Mesendoderm (in vitro differentiated cells): ENCODE measurements at regions not wholly inside any gene's neighbourhood (a gene's known extent, or its start where the extent isn't known, plus 50 kb on each side); places are given as distances from the start of the nearest gene placed in this dataset.
A peak's percentile ranks its signal among the peaks of the same experiment; 100 is the strongest.
"Not testable (repeated sequence)": the region's sequence is repeated elsewhere in the genome, so short reads cannot be mapped to it uniquely, and the experiment has no call there.

ENCODE experiments used
- DNase-seq: peaks from one replicate; pipeline ENCODE4 v3.0.0; 2013
- H2AK5ac ChIP-seq: 2 replicates; pipeline ENCODE4 v1.6.1; 2013; ENCODE audit warnings: low read length, inconsistent platforms
- H2BK120ac ChIP-seq: 2 replicates; pipeline ENCODE4 v1.6.1; 2013; ENCODE audit warnings: low read depth, mild to moderate bottlenecking, low read length, moderate library complexity, mixed read lengths
- H2BK15ac ChIP-seq: replicated peaks from 2 replicates; pipeline ENCODE4 v1.6.1; 2013; ENCODE audit warnings: low read depth, mild to moderate bottlenecking, moderate library complexity
- H2BK5ac ChIP-seq: 2 replicates; pipeline ENCODE4 v1.6.1; 2013; ENCODE audit warnings: low read length, inconsistent platforms
- H3K18ac ChIP-seq: 2 replicates; pipeline ENCODE4 v1.6.1; 2013; ENCODE audit warnings: mild to moderate bottlenecking, low read length, mixed read lengths
- H3K23ac ChIP-seq: one replicate; pipeline ENCODE4 v1.6.1; 2013; ENCODE audit warnings: low read length
- H3K27ac ChIP-seq: 2 replicates; pipeline ENCODE4 v1.5.1; 2013; ENCODE audit warnings: low read depth, mild to moderate bottlenecking, inconsistent platforms, low read length, moderate library complexity
- H3K27me3 ChIP-seq: 2 replicates; pipeline ENCODE4 v1.6.1; 2013; ENCODE audit warnings: low read length, control low read depth, mild to moderate bottlenecking, inconsistent platforms; ENCODE audit not compliant: insufficient read depth, poor library complexity
- H3K36me3 ChIP-seq: 2 replicates; pipeline ENCODE4 v1.6.1; 2013; ENCODE audit warnings: low read length, inconsistent platforms; ENCODE audit not compliant: control insufficient read depth, insufficient read depth
- H3K4ac ChIP-seq: one replicate; pipeline ENCODE4 v1.6.1; 2013; ENCODE audit warnings: low read depth, mild to moderate bottlenecking, low read length, moderate library complexity
- H3K4me1 ChIP-seq: 2 replicates; pipeline ENCODE4 v1.6.1; 2013; ENCODE audit warnings: low read depth, low read length, inconsistent platforms; ENCODE audit not compliant: control insufficient read depth
- H3K4me2 ChIP-seq: 2 replicates; pipeline ENCODE4 v1.6.1; 2013; ENCODE audit warnings: low read length
- H3K4me3 ChIP-seq: 2 replicates; pipeline ENCODE4 v1.5.1; 2013; ENCODE audit warnings: mild to moderate bottlenecking, low read length
- H3K56ac ChIP-seq: one replicate; pipeline ENCODE4 v1.6.1; 2013; ENCODE audit warnings: low read length
- H3K79me1 ChIP-seq: 2 replicates; pipeline ENCODE4 v1.6.1; 2013; ENCODE audit warnings: low read length, inconsistent platforms
- H3K79me2 ChIP-seq: 2 replicates; pipeline ENCODE4 v1.6.1; 2013; ENCODE audit warnings: mild to moderate bottlenecking, low read length; ENCODE audit not compliant: control insufficient read depth, insufficient read depth
- H3K9ac ChIP-seq: 2 replicates; pipeline ENCODE4 v1.6.1; 2013; ENCODE audit warnings: low read length, inconsistent platforms
- H4K5ac ChIP-seq: one replicate; pipeline ENCODE4 v1.6.1; 2013; ENCODE audit warnings: low read length
- H4K8ac ChIP-seq: one replicate; pipeline ENCODE4 v1.6.1; 2013; ENCODE audit warnings: low read depth, mild to moderate bottlenecking, control low read depth, low read length, moderate library complexity
- WGBS: extraction: QIAGEN DNeasy Blood & Tissue Kit; methylation state at CpG from one replicate; pipeline ENCODE4 v1.1.7; 2013; ENCODE audit warnings: low lambda C conversion rate, missing lambda C conversion rate; ENCODE audit not compliant: insufficient coverage; ENCODE audit errors: extremely low coverage; 5-methylcytosine and 5-hydroxymethylcytosine counted together

DNA sequence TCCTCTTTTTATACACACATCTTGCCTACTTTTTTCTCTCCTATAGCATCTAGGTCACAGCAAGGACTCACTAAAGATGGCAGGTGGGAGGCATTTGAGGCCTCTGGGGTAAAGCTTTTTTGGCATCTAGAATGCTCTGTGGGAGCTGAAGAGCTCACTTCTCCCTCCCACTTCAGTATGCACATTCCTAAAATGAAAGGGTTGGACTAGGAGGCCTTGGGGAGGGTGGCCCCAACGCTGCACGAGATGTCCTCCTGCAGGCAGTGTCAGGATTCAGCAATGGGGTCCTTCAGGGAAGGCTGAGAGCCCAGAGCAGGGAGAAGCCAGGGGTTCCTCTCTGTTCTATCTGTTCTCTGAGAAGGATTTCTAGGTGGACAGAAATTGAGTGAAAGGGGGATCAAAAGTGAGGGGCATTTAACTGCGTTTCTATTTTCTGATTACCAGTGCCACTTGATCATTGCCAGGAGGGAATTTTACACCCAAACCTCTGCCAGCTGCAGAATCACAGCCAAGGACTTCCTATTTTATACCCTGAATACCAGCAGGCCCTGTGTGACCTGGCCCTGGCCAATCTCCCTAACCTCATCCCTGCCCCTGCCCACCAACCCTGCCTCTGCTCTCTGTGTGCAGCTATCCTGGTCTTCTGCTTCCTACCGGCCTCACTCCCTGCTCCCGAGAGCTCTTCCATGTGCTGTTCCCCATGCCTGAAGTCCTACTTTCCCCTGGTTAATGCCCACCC lies 186.2 kb downstream of the CYP26B1 start:
- Histone ChIP-seq H4K5ac (no peak overlapping the region), H3K79me1 (no peaks in the 10 kb centered on the region), H3K9ac (no peak overlapping the region), H3K27ac (no peak overlapping the region), H3K36me3 (no peaks in the 10 kb centered on the region), H4K8ac (no peak overlapping the region), H3K79me2 (no peaks in the 10 kb centered on the region), H2AK5ac (no peak overlapping the region), H3K4me1 (no peaks in the 10 kb centered on the region), H3K18ac (no peak overlapping the region), H3K4me3 (no peak overlapping the region), H3K56ac (no peak overlapping the region), H2BK15ac (no peak overlapping the region), H2BK5ac (no peak overlapping the region), H3K4ac (no peak overlapping the region), H3K23ac (no peak overlapping the region), H3K4me2 (no peak overlapping the region), H2BK120ac (no peak overlapping the region), H3K27me3 (no peaks in the 10 kb centered on the region)
- no CpG with 5 or more reads among the region's 5 CpGs for WGBS
- DNase-seq, result peak; percentile 14

DNA sequence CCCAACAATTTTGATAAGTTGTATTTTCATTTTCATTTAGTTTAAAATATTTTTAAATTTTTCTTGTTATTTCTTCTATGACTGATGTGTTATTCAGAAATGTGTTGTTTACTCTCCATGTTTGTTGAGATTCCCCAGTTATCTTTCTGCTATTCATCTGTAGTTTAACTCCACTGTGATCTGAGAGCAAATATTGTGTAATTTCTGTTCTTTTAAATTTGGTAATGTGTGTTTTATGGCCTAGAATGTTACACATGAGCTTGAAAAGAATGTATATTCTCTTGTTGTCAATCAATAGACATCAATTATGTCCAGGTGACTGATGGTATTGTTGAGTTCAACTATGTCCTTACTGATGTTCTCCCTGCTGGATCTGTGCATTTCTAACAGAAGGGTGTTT lies 188.2 kb downstream of the CYP26B1 start:
- no peaks in the 10 kb centered on the region for H3K36me3 ChIP-seq
- H3K18ac ChIP-seq, result no peak overlapping the region
- no peak overlapping the region for H3K4me2 ChIP-seq
- DNase-seq, result no peak
- no peak overlapping the region for H2BK15ac ChIP-seq
- no peak overlapping the region for H3K27ac ChIP-seq
- H3K79me2 ChIP-seq, result no peaks in the 10 kb centered on the region
- H2AK5ac ChIP-seq, result no peak overlapping the region
- H4K5ac ChIP-seq, result no peak overlapping the region
- no peak overlapping the region for H3K4me3 ChIP-seq
- H3K23ac ChIP-seq, result no peak overlapping the region
- H3K27me3 ChIP-seq, result no peaks in the 10 kb centered on the region
- no peak overlapping the region for H2BK120ac ChIP-seq
- H3K4ac ChIP-seq, result no peak overlapping the region
- H3K56ac ChIP-seq, result no peak overlapping the region
- H3K9ac ChIP-seq, result no peak overlapping the region
- no peak overlapping the region for H4K8ac ChIP-seq
- H3K4me1 ChIP-seq, result no peaks in the 10 kb centered on the region
- no peaks in the 10 kb centered on the region for H3K79me1 ChIP-seq
- H2BK5ac ChIP-seq, result no peak overlapping the region

DNA sequence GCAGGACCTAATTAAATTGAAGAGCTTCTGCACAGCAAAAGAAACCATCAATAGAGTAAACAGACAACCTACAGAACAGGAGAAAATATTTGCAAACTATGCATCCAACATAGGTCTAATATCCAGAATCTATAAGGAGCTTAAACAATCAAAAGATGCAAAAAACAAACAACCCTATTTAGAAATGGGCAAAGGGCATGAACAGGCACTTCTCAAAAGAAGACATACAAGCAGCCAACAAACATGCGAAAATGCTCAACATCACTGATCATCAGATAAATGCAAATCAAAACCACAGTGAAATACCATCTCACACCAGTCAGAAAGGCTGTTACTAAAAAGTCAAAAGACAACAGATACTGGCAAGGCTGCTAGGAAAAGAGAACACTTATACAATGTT lies 189.2 kb downstream of the CYP26B1 start:
- WGBS, result no CpG with 5 or more reads among the region's 1 CpG
- H2BK120ac ChIP-seq, H3K27me3 ChIP-seq, H3K36me3 ChIP-seq, H3K4me1 ChIP-seq, H3K79me2 ChIP-seq, H2BK15ac ChIP-seq, H2AK5ac ChIP-seq, H3K4me3 ChIP-seq, H3K4me2 ChIP-seq, H4K8ac ChIP-seq, H3K27ac ChIP-seq, H2BK5ac ChIP-seq, H3K18ac ChIP-seq, DNase-seq, H3K9ac ChIP-seq, H3K56ac ChIP-seq, H3K4ac ChIP-seq, H4K5ac ChIP-seq, H3K23ac ChIP-seq, H3K79me1 ChIP-seq: not testable (repeated sequence)

- H3K79me1 ChIP-seq, result no peaks in the 10 kb centered on the region
- H3K18ac ChIP-seq, result no peak overlapping the region
- WGBS, result no CpG with 5 or more reads among the region's 6 CpGs
- H4K8ac ChIP-seq, result no peak overlapping the region
- H3K36me3 ChIP-seq, result no peaks in the 10 kb centered on the region
- no peak overlapping the region for H3K4me3 ChIP-seq
- H3K4me1 ChIP-seq, result peaks cover 7% of the 10 kb centered on the region
- no peak overlapping the region for H3K4me2 ChIP-seq
- no peak overlapping the region for H3K9ac ChIP-seq
- H3K23ac ChIP-seq, result no peak overlapping the region
- H3K27me3 ChIP-seq, result no peaks in the 10 kb centered on the region
- H4K5ac ChIP-seq, result no peak overlapping the region
- no peak overlapping the region for H2BK120ac ChIP-seq
- H3K27ac ChIP-seq, result no peak overlapping the region
- H2BK5ac ChIP-seq, result no peak overlapping the region
- H3K56ac ChIP-seq, result no peak overlapping the region
- no peak overlapping the region for H3K4ac ChIP-seq
- peak; percentile 79 for DNase-seq
- H3K79me2 ChIP-seq, result no peaks in the 10 kb centered on the region
- H2AK5ac ChIP-seq, result no peak overlapping the region
- H2BK15ac ChIP-seq, result no peak overlapping the region
Measured at GRCh38 chr2:71952572-71953188, 195.0 kb downstream of the CYP26B1 start.

GRCh38 chr2:71951718-71952404 lies 195.8 kb downstream of the CYP26B1 start:
- no CpG with 5 or more reads among the region's 3 CpGs for whole genome bisulfite sequencing
- no peak overlapping the region for H2BK120ac ChIP-seq
- H4K8ac ChIP-seq, result no peak overlapping the region
- H3K4ac ChIP-seq, result no peak overlapping the region
- H3K9ac ChIP-seq, result no peak overlapping the region
- H3K79me1 ChIP-seq, result no peaks in the 10 kb centered on the region
- no peak overlapping the region for H3K18ac ChIP-seq
- H3K79me2 ChIP-seq, result no peaks in the 10 kb centered on the region
- DNase-seq, result no peak
- no peak overlapping the region for H3K27ac ChIP-seq
- no peaks in the 10 kb centered on the region for H3K36me3 ChIP-seq
- H2BK5ac ChIP-seq, result no peak overlapping the region
- H2AK5ac ChIP-seq, result no peak overlapping the region
- H3K27me3 ChIP-seq, result no peaks in the 10 kb centered on the region
- no peak overlapping the region for H3K56ac ChIP-seq
- H3K4me1 ChIP-seq, result peaks cover 7% of the 10 kb centered on the region
- H3K4me3 ChIP-seq, result no peak overlapping the region
- no peak overlapping the region for H3K4me2 ChIP-seq
- no peak overlapping the region for H2BK15ac ChIP-seq
- H3K23ac ChIP-seq, result no peak overlapping the region
- no peak overlapping the region for H4K5ac ChIP-seq
